Subcutaneous abdominal adipose tissue (tissue), 5 donors: ENCODE measurements at regions not wholly inside any gene's neighbourhood (a gene's known extent, or its start where the extent isn't known, plus 50 kb on each side); places are given as distances from the start of the nearest gene placed in this dataset.

Source experiments
- H3K27ac ChIP-seq: one replicate; pipeline ENCODE4 v1.7.0; 2013; ENCODE audit warnings: low read depth, mild to moderate bottlenecking, inconsistent platforms, low read length, moderate library complexity
- H3K27me3 ChIP-seq, 5 donors: one replicate each; pipeline ENCODE4 v1.7.0; 2013; ENCODE audit warnings: low read length in 5 of 5, inconsistent platforms in 1 of 5; ENCODE audit not compliant: control insufficient read depth in 5 of 5, insufficient read depth in 4 of 5
- H3K36me3 ChIP-seq, 5 donors: one replicate each; pipeline ENCODE4 v1.7.0; 2013; ENCODE audit warnings: low read length in 5 of 5; ENCODE audit not compliant: control insufficient read depth in 5 of 5, insufficient read depth in 5 of 5
- H3K4me1 ChIP-seq, 5 donors: one replicate each; pipeline ENCODE4 v1.7.0; 2013; ENCODE audit warnings: low read length in 5 of 5, mild to moderate bottlenecking in 3 of 5, moderate library complexity in 1 of 5; ENCODE audit not compliant: control insufficient read depth in 5 of 5, insufficient read depth in 5 of 5
- H3K4me3 ChIP-seq, 5 donors: one replicate each; pipeline ENCODE4 v1.7.0; 2013; ENCODE audit warnings: low read length in 5 of 5, low read depth in 1 of 5
- H3K9ac ChIP-seq, 5 donors: one replicate each; pipeline ENCODE4 v1.7.0; 2013; ENCODE audit warnings: low read length in 5 of 5, mild to moderate bottlenecking in 4 of 5, moderate library complexity in 3 of 5
- H3K9me3 ChIP-seq, 5 donors: one replicate each; pipeline ENCODE4 v1.7.0; 2013; ENCODE audit warnings: low read length in 5 of 5; ENCODE audit not compliant: control insufficient read depth in 5 of 5
- donor health status: healthy.
- donor health status: healthy.
- donor health status: healthy.
- donor health status: healthy.
- donor health status: healthy.

- Histone ChIP-seq H3K36me3 (no peaks in the 10 kb centered on the region), H3K9ac (no peak overlapping the region), H3K4me1 (no peaks in the 10 kb centered on the region), H3K27ac (no peak overlapping the region), H3K9me3 (no peaks in the 10 kb centered on the region), H3K27me3 (no peaks in the 10 kb centered on the region), H3K4me3 (no peak overlapping the region)
Observed at GRCh38 chr3:101992863-101993262, 143.5 kb downstream of the NFKBIZ start.

- no peaks in the 10 kb centered on the region for H3K36me3 ChIP-seq
- no peak overlapping the region for H3K9ac ChIP-seq
- no peaks in the 10 kb centered on the region for H3K9me3 ChIP-seq
- H3K4me3 ChIP-seq, result no peak overlapping the region
- H3K27me3 ChIP-seq, result no peaks in the 10 kb centered on the region
- no peak overlapping the region for H3K27ac ChIP-seq
- H3K4me1 ChIP-seq, result no peaks in the 10 kb centered on the region
Observed at GRCh38 chr3:101994386-101994785, 145.1 kb downstream of the NFKBIZ start.

DNA sequence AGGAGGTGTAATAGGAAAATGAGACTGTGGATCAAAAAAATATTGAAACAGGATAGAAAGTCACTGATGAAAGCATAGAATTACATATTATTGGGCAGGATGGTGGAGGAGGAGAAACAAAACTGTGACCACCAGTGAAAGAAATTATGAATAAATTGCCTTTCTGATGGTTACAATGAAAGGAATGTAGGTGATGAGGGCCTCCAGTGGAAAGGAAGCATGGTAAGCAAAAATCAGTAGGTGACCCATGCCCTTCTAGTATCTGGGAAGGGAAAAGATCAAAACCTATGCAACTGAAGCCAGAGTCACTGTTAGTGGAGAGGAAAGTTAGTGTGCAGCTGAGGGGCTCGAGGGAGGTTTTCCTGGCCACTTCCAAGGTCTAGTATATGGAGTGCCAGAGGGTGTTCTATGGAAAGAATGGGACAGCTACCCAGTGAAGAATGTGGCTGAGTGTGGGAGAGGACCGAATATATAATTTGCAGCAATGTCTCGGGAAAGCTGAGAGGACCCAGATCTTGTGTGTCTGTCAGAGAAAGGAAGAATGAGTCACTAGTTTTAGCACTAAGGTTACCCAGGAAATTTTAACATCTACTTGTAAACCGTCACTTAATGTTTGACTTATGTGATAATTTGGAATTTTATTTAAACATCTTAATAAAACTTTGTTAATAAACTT is 146.2 kb downstream of the NFKBIZ start:
- Histone ChIP-seq H3K4me1 (no peaks in the 10 kb centered on the region), H3K9me3 (no peaks in the 10 kb centered on the region), H3K27me3 (no peaks in the 10 kb centered on the region), H3K9ac (no peak overlapping the region), H3K4me3 (no peak overlapping the region), H3K27ac (no peak overlapping the region), H3K36me3 (no peaks in the 10 kb centered on the region)

- no peaks in the 10 kb centered on the region for H3K36me3 ChIP-seq
- no peaks in the 10 kb centered on the region for H3K4me1 ChIP-seq
- no peak overlapping the region for H3K4me3 ChIP-seq
- no peak overlapping the region for H3K27ac ChIP-seq
- H3K9ac ChIP-seq, result no peak overlapping the region
- H3K9me3 ChIP-seq, result no peaks in the 10 kb centered on the region
- H3K27me3 ChIP-seq, result no peaks in the 10 kb centered on the region
Observed at GRCh38 chr3:101996832-101997231, 147.5 kb downstream of the NFKBIZ start.

GRCh38 chr3:101998256-101998926 is 149.1 kb downstream of the NFKBIZ start:
- Histone ChIP-seq H3K9ac (no peak overlapping the region), H3K36me3 (no peaks in the 10 kb centered on the region), H3K4me1 (no peaks in the 10 kb centered on the region), H3K27me3 (no peaks in the 10 kb centered on the region), H3K27ac (no peak overlapping the region), H3K4me3 (no peak overlapping the region), H3K9me3 (no peaks in the 10 kb centered on the region)

DNA sequence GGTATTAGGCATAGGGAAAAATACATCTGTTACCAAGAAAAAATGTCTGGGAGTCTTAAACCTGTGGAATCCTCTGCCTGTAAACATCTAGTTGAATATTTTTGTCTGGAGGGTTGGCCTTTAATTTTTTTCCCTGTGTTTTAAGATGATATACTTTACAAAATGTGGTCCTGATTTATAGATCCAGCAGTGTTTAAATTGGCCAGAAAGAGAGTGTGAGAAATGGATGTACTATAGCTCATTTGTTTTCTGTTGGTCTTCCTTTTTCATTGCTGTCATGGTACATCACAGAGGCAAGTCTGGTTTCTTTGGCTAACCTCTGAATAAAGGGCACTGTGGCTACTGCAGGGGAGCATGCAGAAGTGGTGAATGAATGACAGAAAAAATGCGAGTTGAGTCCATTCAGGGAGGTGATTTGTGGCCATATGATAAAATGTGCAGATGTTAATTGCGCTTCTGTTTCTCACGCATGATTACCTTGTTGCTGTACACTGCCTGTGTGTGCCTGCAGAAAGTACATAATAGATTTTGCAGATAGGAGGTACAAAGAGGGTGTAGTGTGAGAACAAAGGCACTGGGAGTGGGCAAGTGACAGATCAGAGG is 150.0 kb downstream of the NFKBIZ start:
- Histone ChIP-seq H3K4me3 (no peak overlapping the region), H3K9me3 (no peaks in the 10 kb centered on the region), H3K27me3 (no peaks in the 10 kb centered on the region), H3K27ac (no peak overlapping the region), H3K4me1 (peaks cover 0 to under 1% (median 0%) of the 10 kb centered on the region in 5 donors), H3K9ac (no peak overlapping the region), H3K36me3 (no peaks in the 10 kb centered on the region)

GRCh38 chr3:102000620-102001209 is 151.4 kb downstream of the NFKBIZ start:
- Histone ChIP-seq H3K36me3 (no peaks in the 10 kb centered on the region), H3K9me3 (no peaks in the 10 kb centered on the region), H3K27me3 (no peaks in the 10 kb centered on the region), H3K4me1 (peaks cover 0 to 7% (median 0%) of the 10 kb centered on the region in 5 donors), H3K27ac (no peak overlapping the region), H3K9ac (no peak overlapping the region), H3K4me3 (no peak overlapping the region)

DNA sequence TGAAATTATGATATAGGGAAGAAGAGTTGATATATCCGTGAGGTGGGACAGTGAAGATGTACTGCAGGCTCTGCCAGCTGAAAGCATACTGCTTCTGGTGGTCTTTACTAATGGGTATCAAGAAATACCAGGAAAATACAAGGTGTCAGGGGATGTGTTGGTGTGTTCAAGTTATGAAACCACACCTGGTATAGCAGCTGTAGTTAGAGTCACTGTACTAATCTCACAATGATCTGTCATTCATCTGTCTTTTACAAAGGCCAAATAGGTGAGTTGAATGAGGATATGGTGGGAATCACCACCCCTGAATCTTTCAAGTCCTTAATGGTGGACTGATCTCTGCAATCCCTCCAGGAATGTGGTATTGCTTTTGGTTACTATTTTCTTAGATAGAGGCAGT is 152.7 kb downstream of the NFKBIZ start:
- Histone ChIP-seq H3K4me1 (peaks cover 0 to 10% (median 2%) of the 10 kb centered on the region in 5 donors), H3K27ac (no peak overlapping the region), H3K36me3 (no peaks in the 10 kb centered on the region), H3K9ac (no peak overlapping the region), H3K27me3 (no peaks in the 10 kb centered on the region), H3K9me3 (no peaks in the 10 kb centered on the region), H3K4me3 (no peak overlapping the region)

DNA sequence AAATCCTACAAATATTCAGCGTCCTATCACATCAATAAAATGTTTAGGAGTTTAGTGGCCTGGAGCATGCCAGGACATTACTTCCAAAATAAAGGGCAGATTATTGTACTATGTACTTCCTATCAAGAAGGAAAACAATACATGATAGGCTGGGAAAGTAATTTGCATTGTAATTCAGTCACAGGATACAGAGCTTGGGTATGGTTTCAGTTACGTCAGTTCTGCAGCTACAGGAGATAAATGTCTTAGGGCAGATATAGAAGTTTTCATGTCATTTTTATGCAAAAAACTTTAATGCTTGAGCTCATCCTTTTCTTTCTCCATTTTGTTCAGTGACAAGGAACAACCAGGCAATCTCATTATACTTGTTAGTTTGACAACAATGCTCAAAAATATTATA is 155.2 kb downstream of the NFKBIZ start:
- no peaks in the 10 kb centered on the region for H3K36me3 ChIP-seq
- peaks cover 2 to 13% (median 5%) of the 10 kb centered on the region in 5 donors for H3K4me1 ChIP-seq
- no peaks in the 10 kb centered on the region for H3K27me3 ChIP-seq
- H3K9me3 ChIP-seq, result no peaks in the 10 kb centered on the region
- no peak overlapping the region for H3K27ac ChIP-seq
- H3K9ac ChIP-seq, result no peak overlapping the region
- H3K4me3 ChIP-seq, result no peak overlapping the region

- Histone ChIP-seq H3K9ac (no peak overlapping the region), H3K27me3 (no peaks in the 10 kb centered on the region), H3K4me1 (peaks cover 2 to 13% (median 5%) of the 10 kb centered on the region in 5 donors), H3K27ac (no peak overlapping the region), H3K9me3 (no peaks in the 10 kb centered on the region), H3K36me3 (no peaks in the 10 kb centered on the region), H3K4me3 (no peak overlapping the region)
Observed at GRCh38 chr3:102005551-102005950, 156.2 kb downstream of the NFKBIZ start.
